Pancreas (tissue), 10 donors: ENCODE measurements at regions not wholly inside any gene's neighbourhood (a gene's known extent, or its start where the extent isn't known, plus 50 kb on each side); places are given as distances from the start of the nearest gene placed in this dataset.

Experiments
- ATAC-seq, 4 donors: fragments of 200-7000 bp; cut with Tn5 transposase; one replicate each; pipeline versions ENCODE4 v1.8.0 to v1.9.1; 2020; ENCODE audit warnings: mild to moderate bottlenecking in 4 of 4, moderate library complexity in 4 of 4
- DNase-seq, 6 donors: peaks; one replicate each; pipeline ENCODE4 v3.0.0-alpha.2; 2020
- FAIRE-seq: peaks from 2 replicates; lab custom pipeline; 2012; peaks lifted over from hg19 to GRCh38; lab: Jason Lieb, UNC
- H3K27ac ChIP-seq, 4 donors: fragments of 200-600 bp; sonication (generic); 1 replicate in 3 of 4; 2 replicates in 1 of 4; pipeline versions ENCODE4 v1.5.0 to v1.8.0; 2020
- H3K27me3 ChIP-seq, 4 donors: fragments of 200-600 bp; one replicate each; pipeline ENCODE4 v1.8.0; 2021
- H3K36me3 ChIP-seq, 3 donors: fragments of 200-600 bp; sonication (generic) in 1 of 3; one replicate each; pipeline versions ENCODE4 v1.5.0 to v1.8.0; 2020 to 2021
- H3K4me1 ChIP-seq, 3 donors: fragments of 200-600 bp; one replicate each; pipeline ENCODE4 v1.8.0; 2021
- H3K4me3 ChIP-seq, 4 donors: fragments of 200-600 bp; sonication (generic) in 2 of 4; one replicate each; pipeline versions ENCODE4 v1.5.0 to v1.8.0; 2020 to 2021
- H3K9me3 ChIP-seq, 4 donors: fragments of 200-600 bp; one replicate each; pipeline ENCODE4 v1.8.0; 2021
- WGBS, 2 donors: extraction: QIAGEN DNeasy Blood & Tissue Kit; methylation state at CpG; one replicate each; pipeline ENCODE4 v1.1.7; 2013; 5-methylcytosine and 5-hydroxymethylcytosine counted together
- intact Hi-C, 3 donors: fragments of 100-400 bp; cut with DNase I; formaldehyde crosslinking; loops; one replicate each; pipeline versions ENCODE4 v1.11.1 to v1.14.2; 2022
- TF ChIP-seq, protein P1 (sequence below), 4 donors: fragments of 200-600 bp; sonication (generic) in 3 of 4; IDR thresholded peaks; one replicate each; pipeline versions ENCODE4 v1.5.0 to v1.8.0; 2021; ENCODE audit warnings: antibody characterized with exemption in 4 of 4
- donor health status: healthy with polysubstance abuse.
- donor health status: DM: no; HTN: no; CAD: no; lungs with moderate emphysema.
- donor health status: DM: no; HTN: no; CAD: no.
- donor health status: control.
- donor health status: control.
- donor health status: Bipolar disorder and iron deficiency.
- donor health status: DM: yes; HTN: yes; CAD: no.
- donor health status: DM: no; HTN: no; CAD: no.
- donor health status: DM: no; HTN: no; CAD: no.
- donor health status: DM: yes; HTN: yes; CAD: no.

DNA sequence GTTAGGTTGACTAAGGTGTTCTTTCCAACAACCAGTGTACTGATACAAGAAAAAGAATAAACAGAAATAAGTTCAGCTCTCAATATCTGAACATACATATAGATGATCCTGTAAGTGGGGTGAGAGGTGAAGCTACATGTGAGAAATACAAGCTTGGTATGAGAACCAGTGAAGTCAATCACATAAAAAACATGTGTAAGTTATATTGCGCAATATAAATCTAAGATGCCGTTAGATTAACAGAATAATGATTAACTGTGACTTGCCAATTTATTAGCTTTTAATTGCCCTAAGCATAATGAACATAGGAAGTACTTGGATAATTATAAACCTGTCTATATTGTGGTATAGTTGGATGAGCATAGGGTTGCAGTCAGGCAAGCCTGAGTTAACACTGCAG is 1597.1 kb upstream of the GOT2 start:
- FAIRE-seq = no peak

DNA sequence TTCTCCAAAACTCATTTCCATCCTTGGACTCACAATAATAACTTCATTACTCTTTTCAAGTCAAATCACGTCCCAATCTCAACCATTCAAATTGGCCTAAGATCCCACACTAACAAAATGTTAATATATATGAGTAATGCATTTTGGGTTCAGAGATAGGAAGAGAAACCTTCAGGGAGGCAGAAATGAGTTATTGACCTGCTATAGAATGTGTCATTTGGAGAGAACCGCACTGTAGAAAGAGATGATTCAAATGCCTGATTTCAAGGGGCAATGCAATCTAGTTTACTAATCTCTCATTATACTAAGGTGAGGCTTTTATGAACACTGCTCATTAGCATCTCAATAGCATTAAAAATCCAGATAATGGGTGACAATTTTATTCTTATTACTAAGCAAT is 1595.0 kb upstream of the GOT2 start:
- Histone ChIP-seq H3K4me1 (no peaks in the 10 kb centered on the region), H3K4me3 (no peak overlapping the region), H3K9me3 (no peaks in the 10 kb centered on the region), H3K36me3 (no peaks in the 10 kb centered on the region), H3K27me3 (no peaks in the 10 kb centered on the region), H3K27ac (no peak overlapping the region)
- ATAC-seq (no peak), DNase-seq (no peak), FAIRE-seq (no peak)
- intact Hi-C loops = no loop called here
- TF ChIP-seq, protein P1, sequence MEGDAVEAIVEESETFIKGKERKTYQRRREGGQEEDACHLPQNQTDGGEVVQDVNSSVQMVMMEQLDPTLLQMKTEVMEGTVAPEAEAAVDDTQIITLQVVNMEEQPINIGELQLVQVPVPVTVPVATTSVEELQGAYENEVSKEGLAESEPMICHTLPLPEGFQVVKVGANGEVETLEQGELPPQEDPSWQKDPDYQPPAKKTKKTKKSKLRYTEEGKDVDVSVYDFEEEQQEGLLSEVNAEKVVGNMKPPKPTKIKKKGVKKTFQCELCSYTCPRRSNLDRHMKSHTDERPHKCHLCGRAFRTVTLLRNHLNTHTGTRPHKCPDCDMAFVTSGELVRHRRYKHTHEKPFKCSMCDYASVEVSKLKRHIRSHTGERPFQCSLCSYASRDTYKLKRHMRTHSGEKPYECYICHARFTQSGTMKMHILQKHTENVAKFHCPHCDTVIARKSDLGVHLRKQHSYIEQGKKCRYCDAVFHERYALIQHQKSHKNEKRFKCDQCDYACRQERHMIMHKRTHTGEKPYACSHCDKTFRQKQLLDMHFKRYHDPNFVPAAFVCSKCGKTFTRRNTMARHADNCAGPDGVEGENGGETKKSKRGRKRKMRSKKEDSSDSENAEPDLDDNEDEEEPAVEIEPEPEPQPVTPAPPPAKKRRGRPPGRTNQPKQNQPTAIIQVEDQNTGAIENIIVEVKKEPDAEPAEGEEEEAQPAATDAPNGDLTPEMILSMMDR (IDR thresholded peaks at IDR 0.05) = no peak
- WGBS, 2 donors = 69 to 75% methylated on average over 2 of the region's 2 CpGs

More for the DNA sequence above, 1597.1 kb upstream of the GOT2 start:
- no peaks in the 10 kb centered on the region for H3K36me3 ChIP-seq
- no peaks in the 10 kb centered on the region for H3K27me3 ChIP-seq
- no peaks in the 10 kb centered on the region for H3K4me1 ChIP-seq
- intact Hi-C loops = no loop called here
- DNase-seq (no peak), ATAC-seq (no peak)
- 20% methylated on average over 2 of the region's 2 CpGs for WGBS, 2 donors
- no peak overlapping the region for H3K27ac ChIP-seq
- TF ChIP-seq, protein P1 (IDR thresholded peaks at IDR 0.05) = no peak
- H3K4me3 ChIP-seq = no peak overlapping the region
- no peaks in the 10 kb centered on the region for H3K9me3 ChIP-seq

DNA sequence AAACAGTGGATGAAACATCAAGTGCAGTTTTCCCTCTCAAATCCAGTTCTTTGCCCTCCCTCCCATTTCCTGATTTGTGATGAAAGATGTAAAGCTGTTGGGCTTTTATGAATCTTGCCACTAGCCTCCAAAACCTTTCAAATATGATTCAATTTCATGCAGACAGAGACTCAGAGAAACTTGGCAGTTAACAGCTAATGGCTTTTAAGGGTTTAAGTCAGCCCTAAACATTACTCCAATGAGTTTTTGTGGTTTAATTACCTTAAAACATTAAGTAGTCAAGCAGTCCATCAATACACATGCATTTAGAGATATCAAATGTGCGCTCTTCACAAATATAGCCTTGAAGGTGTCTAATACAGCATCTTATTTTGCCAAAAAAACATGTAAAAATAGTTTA is 1594.0 kb upstream of the GOT2 start:
- DNase-seq = no peak
- no peaks in the 10 kb centered on the region for H3K4me1 ChIP-seq
- no peak for FAIRE-seq
- no peak for ATAC-seq
- H3K9me3 ChIP-seq = no peaks in the 10 kb centered on the region
- H3K4me3 ChIP-seq = no peak overlapping the region
- TF ChIP-seq, protein P1 (IDR thresholded peaks at IDR 0.05) = no peak
- no peak overlapping the region for H3K27ac ChIP-seq
- intact Hi-C loops = no loop called here
- 64 to 81% methylated on average over 1 of the region's 1 CpG for WGBS, 2 donors
- H3K27me3 ChIP-seq = no peaks in the 10 kb centered on the region
- no peaks in the 10 kb centered on the region for H3K36me3 ChIP-seq

DNA sequence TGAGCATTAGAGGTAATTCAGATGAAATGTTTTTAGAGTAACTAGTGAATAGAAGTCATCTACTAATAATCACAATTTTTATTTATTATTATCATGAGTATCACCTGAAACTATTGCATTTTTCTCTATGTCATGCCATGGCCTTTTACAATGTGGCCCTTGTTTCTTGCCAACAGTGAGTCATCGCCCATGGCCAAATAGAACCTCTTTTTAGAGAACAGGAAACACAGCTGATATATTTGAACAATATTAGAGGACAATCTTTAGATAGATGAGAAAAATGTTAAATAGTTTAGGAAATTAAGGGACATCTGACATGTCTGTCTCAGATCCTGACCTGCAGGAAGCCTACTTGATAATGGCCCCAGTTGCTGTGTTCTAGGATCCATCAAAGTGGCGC is 1584.4 kb upstream of the GOT2 start:
- TF ChIP-seq, protein P1 (IDR thresholded peaks at IDR 0.05) = no peak
- WGBS, 2 donors = 71 to 73% methylated on average over 2 of the region's 2 CpGs
- intact Hi-C loops = no loop called here
- no peak for ATAC-seq
- Histone ChIP-seq H3K36me3 (no peaks in the 10 kb centered on the region), H3K9me3 (no peaks in the 10 kb centered on the region), H3K4me3 (no peak overlapping the region), H3K27me3 (no peaks in the 10 kb centered on the region), H3K27ac (no peak overlapping the region), H3K4me1 (no peaks in the 10 kb centered on the region)
- no peak for DNase-seq
- no peak for FAIRE-seq

DNA sequence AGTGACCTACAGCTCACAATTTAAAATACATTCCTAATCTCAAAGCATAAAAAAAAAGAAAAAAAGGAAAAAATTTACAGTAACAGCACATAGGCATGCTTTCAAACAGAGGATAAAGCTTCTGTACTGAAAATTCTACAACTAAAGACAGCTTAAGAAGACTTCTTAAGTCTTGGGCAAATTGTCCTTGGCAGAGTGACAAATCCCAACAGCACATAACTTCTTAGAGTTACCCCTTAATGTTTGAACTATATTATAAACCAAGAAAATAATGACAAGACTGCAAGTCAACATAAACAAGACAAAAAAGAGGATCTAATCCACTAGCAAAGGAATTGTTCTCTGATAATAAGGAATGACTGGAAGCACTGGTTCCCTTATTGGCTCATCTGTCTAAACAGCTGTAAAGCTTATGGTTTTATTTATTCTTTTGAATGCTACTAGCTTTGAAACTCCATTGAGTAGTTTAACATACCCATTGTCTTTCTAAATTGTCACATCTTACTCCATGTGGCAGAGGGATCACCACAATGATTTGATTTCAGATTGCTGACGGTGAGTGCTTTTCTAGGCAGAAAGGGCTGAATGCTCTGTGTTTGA is 1576.8 kb upstream of the GOT2 start:
- ATAC-seq = no peak
- no peaks in the 10 kb centered on the region for H3K4me1 ChIP-seq
- no peak for DNase-seq
- H3K36me3 ChIP-seq = no peaks in the 10 kb centered on the region
- TF ChIP-seq, protein P1 (IDR thresholded peaks at IDR 0.05) = no peak
- no peaks in the 10 kb centered on the region for H3K27me3 ChIP-seq
- H3K27ac ChIP-seq = no peak overlapping the region
- intact Hi-C loops = no loop called here
- FAIRE-seq = no peak
- no peaks in the 10 kb centered on the region for H3K9me3 ChIP-seq
- WGBS, 2 donors = 84 to 88% methylated on average over 1 of the region's 1 CpG
- no peak overlapping the region for H3K4me3 ChIP-seq
